ENCODE measurements at regions not wholly inside any gene's neighbourhood (a gene's known extent, or its start where the extent isn't known, plus 50 kb on each side); places are given as distances from the start of the nearest gene placed in this dataset.
A peak's percentile ranks its signal among the peaks of the same experiment; 100 is the strongest.
"Not testable (repeated sequence)": the region's sequence is repeated elsewhere in the genome, so short reads cannot be mapped to it uniquely, and the experiment has no call there.

DNA sequence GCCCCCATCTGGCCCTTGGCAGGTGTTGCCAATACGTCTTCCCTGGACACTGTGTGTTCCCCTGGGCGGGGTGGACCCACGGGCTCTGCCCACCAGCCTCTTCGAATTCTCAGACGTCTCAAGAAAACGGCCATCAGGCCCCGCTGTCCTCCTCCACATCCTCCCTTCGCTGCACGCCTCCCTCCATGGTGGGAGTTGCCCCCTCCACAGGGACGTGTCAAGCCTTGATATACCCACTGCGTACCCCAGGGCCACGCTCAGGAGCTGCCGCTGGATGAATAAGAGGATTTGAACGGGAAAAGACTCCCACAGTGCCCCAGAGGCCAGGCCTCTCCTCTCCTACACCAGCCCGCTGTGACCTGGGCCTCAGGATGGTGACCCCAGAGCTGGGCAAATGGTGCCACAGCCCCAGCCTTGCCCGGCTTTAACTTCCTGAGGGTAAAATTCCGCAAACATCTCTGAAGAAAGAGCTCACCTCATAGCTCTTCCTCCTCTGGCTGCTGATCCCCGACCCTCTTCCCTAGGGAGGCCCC is 399.3 kb upstream of the MYT1L start:
- no peak for DNase-seq

DNA sequence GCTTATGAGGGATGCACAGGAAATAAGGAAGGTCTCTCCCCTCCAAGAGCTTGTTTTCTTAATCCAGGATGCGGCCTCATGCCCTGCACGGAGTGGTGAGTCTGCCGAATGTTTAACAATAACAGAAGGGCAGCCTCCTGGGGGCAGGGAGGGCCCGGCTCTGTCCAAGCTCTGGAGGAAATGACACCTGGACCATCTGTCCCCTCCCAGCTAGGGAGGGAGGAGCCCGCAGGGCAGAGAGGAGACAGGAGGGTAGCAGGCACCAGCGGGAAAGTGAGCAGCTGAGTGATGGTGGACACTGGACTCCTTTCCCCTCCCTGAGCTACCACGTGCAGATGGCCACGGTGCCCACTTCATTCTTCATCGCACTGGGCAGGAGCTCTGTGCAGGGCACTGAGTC is 398.2 kb upstream of the MYT1L start:
- DNase-seq, result no peak

DNA sequence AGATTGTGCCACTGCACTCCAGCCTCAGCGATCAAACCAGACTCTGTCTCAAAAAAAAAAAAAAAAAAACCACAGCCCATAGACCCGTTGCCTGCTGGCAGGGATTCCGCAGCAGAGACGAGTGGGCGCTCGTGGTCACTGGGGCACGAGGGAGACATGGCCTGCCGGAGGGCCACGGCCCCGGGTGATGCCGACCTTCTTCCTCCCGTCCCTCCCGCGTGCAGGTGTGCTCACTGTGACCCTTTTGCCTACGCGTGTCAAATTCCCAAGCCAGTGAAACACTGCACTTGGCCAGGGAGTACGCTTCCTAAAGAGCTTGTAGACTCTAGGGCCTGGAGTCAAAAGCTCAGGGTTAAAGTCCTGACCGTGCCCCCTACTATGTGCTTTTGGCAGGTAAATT is 397.6 kb upstream of the MYT1L start:
- no peak for DNase-seq

DNA sequence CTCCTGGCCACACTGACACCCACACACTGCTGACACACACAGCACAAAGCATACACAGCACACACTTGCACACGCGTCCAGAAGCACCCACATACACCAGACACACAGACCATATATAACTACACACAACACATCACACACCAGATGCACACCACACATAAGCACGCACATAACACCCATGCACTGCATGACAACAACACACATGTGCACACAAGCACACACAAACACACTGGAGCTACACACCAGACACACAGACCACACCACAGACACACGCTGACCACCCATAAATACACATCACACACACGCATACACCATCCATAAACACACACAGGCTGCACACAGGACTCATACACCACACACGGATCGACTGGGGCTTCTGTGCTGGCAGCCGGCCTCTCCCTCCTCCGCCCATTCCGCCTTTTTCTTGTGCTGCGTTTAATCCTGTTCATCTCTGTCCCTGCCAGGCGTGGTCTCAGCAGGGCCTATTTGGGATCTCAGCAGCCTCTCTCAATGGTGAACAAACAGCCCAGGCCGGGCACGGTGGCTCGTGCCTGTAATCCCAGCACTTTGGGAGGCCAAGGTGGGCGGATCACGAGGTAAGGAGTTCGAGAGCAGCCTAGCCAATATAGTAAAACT is 396.9 kb upstream of the MYT1L start:
- DNase-seq, result no peak

DNA sequence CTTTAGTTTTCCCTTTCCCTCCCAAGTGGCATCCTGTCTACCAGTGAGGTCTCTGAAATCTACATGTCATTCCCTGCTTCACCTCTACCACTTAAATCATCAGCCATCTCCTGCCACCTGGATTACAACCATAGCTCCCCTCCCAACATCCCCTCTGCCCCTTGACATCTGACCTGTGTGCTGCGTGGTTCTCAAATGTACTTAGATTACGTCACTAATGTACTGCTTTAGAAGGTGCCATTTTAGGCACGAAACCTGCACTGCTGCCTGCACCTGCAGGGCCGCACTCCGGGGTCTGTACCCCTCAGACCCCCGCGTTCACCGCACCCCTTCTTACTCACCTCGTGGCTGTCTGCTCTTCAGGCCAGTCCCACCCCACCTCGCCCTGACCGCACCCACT is 395.1 kb upstream of the MYT1L start:
- no peak for DNase-seq

DNA sequence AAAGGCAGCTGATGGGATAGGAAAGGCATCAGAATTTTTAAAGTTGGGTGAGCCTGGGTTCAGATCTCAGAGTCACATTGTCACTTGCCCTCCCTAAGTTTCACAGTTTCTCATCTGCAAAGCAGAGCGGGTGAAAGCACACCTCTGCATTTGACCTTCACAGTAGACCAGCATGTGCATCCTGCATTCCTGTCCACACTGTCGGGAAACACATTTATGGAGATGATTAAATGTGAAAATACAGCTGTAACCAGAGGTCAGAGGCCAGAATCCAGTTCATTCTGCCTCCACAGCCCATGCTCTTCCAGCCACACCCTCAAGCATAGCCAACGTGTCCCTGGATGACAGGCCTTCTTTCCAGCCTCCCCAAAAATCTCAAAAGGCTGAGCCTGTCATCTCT is 392.0 kb upstream of the MYT1L start:
- DNase-seq, result no peak

DNA sequence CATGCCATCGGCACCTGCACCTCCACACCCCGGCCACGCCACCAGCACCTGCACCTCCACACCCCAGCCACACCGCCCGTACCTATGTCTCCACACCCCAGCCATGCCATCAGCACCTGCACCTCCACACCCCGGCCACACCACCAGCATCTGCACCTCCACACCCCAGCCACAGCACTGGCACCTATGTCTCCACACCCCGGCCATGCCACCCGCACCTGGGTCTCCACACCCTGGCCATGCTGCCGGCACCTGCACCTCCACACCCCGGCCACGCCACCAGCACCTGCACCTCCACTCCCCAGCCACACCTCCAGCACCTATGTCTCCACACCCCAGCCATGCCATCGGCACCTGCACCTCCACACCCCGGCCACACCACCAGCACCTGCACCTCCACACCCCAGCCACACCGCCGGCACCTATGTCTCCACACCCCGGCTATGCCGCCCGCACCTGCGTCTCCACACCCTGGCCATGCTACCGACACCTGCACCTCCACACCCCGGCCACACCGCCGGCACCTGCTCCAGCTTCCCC is 390.3 kb upstream of the MYT1L start:
- no peak for DNase-seq

DNA sequence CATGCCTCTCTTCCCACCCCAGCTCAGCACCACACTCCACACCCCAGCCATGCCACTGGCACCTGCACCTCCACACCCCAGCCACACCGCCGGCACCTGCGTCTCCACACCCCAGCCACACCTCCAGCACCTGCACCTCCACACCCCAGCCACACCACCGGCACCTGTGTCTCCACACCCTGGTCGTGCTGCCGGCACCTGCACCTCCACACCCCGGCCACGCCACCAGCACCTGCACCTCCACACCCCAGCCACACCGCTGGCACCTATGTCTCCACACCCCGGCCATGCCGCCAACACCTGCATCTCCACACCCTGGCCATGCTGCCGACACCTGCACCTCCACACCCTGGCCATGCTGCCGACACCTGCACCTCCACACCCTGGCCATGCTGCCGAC is 389.7 kb upstream of the MYT1L start:
- DNase-seq, result not testable (repeated sequence)

DNA sequence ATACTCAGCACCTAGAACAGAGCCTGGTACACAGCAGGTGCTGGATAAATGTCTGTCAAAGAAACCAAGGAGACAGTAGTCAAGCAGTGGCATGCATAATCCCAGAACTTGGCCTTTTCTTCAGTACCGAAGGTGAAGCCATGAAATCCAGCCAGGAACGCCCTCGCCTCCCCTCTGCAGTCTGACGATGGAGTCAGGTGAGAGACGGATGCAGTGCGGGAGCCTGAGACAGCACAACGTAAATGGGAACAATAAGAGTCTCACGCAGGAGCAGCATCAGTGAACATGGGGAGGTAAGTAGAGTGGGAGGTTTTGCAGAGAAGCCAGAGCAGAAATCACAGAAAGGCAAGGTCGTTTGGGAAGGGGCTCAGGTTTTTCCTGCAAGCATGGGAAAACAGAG is 389.3 kb upstream of the MYT1L start:
- DNase-seq, result no peak

DNA sequence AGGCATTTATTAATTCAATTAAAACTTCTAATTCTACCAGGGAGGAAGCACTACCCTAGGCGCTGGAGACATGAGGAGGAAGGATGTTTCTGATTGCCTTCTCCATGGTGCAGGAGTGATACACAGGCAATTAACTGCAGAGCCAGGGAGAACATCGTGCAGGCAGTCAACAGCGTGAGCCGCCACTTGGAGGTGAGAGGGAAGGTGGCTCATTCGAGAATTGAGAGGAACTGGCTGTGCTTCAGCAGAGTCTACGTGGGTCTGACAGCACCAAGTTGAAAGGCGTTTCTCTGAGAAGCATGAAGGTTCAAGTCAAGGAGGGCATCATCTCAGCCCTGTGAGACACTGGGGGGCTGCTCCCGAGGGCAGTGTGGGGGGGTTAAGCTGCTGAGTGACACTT is 388.7 kb upstream of the MYT1L start:
- DNase-seq, result no peak

DNA sequence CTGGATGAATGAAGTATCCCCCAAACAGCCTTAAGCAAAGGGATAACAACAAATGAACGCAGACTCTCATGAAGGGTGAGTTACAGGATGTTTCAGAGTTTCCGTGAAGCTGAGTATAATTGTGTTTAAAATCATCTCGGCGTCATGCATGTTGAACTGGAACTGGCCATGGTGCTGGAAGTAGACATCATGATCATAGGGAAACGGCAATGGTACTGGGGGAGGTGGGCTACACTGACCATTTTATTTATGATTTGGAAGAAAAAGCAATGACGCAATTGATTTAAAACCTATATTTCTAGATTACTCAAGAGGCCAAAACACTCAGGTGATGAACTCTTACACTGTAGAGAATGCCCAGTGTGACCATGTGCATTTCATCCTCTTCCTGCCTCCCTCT is 387.9 kb upstream of the MYT1L start:
- no peak for DNase-seq

DNA sequence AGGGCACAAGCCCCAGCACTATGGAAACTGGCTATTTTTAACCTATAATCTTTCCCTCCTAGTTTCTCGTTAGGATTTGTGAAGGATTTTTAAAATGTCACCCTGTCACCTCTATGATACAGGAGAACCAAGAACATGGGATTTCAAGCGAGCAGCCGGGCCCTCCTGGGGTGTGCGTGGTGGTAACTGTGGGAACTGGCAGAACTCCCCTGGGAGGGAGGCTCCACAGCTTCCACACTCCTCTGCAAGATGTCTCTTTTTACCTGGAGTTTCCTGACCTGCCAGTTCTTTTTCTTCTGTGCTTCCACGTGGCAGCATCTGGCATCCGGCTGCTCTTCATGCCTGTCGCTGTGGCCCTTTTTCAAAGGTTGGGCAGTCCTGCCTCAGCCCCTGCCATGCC is 386.3 kb upstream of the MYT1L start:
- DNase-seq, result no peak

DNA sequence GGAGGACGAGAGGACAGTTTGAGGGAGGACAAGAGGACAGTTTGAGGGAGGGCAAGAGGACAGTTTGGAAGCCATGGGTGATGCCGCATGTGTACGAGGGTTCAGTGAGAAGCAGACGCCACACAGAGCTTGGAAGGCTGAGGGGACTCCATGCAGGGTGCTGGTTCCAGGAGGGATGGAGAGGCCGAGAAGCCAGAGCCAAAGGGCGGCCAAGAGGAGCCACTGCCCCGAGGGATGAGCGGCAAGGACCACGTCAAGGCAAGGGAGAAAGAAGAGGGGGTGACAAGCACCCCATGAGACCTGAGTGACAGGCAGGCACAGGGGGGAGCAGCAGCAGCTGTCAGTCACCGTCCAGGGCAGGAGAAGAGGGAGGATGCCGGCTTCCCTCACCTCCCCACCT is 385.7 kb upstream of the MYT1L start:
- no peak for DNase-seq

DNA sequence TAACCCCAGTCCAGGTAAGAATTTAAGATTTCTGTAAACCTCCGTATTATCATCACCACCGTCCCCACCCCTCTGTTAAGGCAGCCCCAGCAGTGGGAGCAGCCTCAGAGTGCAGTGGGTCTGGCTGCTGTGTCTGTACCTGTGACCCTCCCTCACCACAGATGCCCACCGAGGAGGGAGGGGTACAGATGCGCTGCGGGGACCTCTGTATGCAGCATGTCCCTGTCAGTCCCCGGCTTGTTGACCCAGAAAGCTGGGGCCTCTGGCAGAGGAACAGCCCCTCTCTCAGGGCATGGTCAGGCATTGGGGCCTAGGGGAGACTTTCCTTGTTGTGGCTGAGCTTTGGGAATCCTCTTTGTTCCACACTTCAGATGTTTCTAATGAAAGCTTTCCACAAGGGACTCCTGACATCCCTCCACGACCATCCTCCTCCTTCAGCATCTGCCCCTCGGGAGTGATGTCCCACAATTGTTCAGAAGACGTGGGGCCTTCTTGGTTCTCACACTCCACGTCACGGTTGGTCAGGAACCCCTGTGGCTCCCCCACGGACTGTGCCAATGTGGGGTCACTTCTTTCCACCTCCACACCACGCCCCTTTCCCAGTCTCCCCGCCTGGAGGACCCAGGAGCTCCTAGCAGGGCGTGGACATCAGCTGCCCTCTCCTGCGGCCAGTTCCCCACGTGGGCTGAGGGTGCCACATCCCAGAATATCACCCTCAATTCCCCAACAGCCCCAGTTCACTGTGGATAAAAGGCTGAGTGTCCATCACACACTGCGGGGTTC is 384.2 kb upstream of the MYT1L start:
- no peak for DNase-seq

DNA sequence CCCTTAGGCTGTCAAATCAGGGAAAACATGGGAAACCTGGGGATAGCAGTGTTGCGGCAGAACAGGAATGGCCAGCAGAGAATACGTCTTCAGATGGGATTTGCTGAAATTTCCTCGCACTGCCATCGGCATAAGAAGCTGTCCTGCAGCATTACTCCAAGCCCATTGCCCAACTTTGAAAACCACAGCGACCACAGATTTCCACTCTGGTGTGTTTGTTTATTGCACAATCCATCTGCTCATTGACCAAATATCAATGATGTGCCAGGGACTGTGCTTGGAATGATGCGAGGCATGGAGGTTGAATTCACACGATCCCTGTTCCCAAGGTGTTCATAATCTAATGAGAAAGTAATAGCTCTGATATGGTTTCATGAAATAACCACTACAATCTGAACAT is 383.3 kb upstream of the MYT1L start:
- DNase-seq, result no peak

DNA sequence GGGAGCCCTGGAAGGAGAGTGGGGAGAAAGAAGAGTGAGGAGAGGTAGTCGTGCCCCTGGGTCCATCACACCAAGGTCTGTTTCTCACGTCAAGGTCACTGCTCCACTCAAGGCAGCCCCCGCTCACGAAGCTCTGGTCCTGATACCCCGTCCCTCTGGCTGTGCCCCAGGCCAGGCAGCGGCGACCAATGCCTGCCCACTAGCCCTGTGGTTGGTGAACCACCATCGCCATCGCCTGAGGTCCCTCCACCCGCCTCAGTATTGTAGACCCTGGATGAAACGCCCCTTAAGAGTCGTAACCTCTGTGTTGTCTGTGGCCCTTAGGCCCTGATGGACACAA is 378.3 kb upstream of the MYT1L start:
- no peak for DNase-seq

DNA sequence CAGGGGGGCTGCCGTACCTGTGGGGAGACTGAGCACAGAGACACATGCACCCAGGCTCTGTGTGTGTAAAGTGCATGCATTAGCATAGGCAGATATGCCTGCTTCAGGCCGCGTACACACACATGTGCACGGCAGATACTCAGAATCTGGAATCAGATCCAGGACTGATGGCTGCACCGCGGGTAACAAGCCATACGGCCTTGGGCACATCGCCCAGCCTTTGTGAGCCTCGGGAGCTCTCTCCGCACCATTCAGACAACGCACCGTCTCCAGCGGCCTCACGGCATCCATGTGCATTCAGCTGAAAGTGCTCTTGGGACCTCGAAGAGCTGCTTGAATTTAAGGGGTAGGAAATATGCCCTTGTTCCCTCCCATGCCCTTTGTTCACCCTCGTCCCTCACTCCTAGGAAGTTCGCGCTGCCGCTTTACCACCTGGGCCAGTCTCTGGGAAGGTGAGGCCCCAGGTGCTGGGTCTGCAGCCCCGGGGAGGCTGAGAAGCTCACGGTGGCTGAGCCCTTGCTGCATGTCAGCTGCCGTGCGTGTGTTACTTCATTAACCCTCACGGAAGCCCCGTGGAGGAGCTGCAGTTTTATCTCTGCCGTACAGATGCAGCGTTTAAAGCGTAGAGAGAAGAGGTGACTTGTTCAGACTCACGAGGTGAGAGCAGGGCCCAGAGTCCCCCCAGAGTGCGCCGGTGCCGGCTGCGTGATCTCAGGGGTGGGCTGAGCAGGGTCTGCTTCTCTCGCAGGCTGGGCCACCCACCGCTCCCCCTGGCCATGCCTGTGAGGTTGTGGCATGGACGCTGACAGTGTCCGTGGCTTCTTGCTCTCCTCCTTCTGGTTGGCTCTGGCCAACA is 377.7 kb upstream of the MYT1L start:
- DNase-seq, result peak; percentile 45

DNA sequence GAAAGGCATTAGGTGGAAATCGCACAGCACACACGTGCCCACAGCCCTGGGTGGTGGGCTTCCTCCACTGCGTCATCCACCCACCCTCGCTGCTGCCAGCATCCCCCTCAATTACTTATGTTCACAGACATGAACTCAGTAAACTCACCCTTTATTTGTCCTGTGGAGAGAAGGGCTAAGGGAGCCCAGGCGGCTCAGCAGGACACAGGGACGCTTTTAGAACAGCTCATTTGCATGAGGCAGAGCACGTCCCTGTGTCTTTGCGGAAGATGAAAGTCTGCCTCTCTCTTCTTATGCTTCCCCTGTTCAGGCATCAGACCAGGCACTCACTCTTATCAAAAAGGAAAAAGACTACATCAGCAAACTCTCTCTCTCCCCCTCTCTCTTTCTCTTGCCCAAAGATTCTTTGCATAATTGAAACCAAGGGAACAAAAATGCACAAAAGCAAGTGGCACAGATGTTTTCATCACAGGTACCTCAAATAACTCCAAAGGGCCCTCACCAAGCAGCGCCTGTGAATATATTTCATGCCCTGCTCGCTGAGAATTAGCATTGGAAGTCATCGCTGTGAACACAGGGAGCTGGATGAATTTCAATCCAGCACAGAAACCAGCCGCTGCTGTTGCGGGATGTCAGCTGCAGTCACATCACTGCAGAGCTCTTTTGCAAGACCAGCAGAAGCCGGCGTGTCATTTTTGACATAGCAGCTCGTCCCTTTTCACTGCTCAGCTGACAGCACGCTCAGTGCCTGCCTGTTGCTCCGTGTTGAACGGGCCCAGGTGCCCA is 376.3 kb upstream of the MYT1L start:
- DNase-seq, result peak; percentile 72

DNA sequence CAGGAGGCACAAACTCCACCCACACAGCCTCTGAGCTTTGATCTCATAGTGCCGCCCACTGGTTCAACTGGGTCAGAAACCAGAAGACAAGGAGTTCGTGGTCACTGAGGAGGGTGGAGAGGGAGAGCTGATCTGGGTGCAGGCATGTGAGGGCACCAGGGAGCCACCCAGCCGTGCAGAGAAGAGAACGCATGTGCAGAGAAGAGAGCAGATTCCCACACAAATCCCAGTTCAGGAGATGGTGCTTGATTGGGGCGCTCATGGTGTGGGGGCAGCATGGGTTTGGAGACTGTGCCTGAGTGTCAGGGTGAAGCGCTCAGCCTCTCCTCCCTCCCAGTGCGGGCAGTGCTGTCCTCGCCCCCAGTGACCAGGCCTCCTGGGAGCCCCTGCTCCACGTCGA is 375.2 kb upstream of the MYT1L start:
- no peak for DNase-seq

DNA sequence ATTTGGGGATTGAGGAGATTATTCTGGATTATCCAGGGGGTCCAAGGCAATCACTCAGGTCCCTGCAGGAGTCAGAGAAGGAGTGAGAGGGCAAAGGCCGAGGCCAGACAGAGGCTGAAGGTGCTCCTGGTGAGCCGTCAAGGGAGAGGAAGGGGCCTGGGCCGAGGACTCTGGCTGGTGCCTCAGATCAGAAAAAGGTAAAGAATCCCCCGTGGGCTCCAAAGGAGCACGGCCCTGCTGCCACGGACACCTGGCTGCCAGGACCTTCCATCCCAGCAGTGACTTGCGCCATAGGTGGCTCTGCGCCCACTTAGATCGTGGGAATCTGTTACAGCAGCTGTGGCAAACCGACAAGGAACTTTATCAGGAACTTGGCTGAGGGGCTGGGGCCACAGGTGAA is 374.8 kb upstream of the MYT1L start:
- DNase-seq, result no peak

DNA sequence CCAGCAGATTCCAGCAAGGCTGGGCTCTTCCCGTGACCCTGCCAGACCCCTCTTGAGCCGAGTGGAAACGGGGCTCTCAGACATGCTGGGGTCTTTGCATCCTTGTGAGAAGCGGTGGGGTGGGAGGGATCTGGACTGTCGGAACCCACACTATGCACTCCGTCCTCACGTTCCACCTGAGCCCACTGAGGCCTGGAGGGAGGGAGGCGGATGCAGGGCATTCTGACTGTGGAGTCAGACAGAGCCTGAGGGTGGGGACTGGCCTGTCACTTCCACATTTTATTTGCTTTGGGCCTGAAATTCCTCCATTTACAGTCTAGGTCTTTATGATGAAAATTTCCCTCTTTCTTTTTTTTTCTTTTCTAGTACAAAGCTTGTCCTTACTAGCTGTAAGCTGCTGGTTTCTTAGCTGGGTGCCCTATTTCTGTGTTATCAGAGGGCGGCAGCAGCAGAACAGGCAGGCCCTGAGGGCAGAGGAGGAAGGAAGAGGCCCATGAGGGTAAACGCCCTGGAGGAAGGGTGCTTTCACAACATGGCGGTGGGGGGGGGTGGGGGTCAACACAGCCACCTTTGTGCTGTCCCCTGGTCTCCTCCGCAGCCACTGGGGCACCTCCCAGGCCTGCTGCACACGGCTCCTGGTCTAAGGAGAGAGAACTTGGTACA is 373.5 kb upstream of the MYT1L start:
- DNase-seq, result no peak

DNA sequence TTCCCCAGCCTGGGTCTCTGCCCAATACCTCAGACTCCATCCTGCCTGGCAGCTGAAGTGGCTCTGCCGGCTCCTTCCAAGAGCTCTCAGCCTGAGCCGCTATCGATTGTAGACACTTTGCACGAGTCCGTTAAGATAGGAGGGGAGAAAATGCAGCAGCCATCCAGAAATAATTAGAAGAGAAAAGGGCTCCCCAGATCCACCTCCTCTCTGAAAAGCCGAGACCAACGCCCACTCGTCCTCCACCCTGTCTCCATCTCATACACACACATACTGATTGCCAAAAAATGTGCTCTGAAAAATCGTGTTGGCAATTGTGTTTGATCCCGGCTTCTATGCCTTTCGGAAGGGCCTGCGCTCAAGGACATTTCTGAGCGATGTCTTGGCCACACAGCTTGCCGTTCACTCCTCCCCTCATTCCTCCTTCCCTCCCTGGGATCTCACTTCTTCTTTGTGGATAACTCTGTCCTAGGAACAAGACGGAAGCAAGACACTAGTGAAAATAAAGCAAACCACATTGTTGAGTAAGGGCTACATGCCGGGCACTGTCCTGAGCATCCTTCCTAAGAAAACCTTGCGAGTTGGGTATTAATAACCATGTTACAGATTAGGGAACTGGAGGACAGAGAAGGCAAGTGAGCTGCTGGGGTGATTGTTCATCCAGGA is 372.8 kb upstream of the MYT1L start:
- DNase-seq, result no peak

All from NCI-H1694 treated with DMSO at 0.1 percent for 48 hours (cell line).